ENCODE measurements at regions not wholly inside any gene's neighbourhood (a gene's known extent, or its start where the extent isn't known, plus 50 kb on each side); places are given as distances from the start of the nearest gene placed in this dataset.

GRCh38 chr3:22244761-22245521 is 493.9 kb upstream of the ZNF385D start (continued):
- TF ChIP-seq TFE3 (CRISPR knock-in tag; IDR thresholded peaks at IDR 0.05), result no peak
- TF ChIP-seq ZNF282 (CRISPR knock-in tag; IDR thresholded peaks at IDR 0.05), result no peak
- TF ChIP-seq, protein P1, sequence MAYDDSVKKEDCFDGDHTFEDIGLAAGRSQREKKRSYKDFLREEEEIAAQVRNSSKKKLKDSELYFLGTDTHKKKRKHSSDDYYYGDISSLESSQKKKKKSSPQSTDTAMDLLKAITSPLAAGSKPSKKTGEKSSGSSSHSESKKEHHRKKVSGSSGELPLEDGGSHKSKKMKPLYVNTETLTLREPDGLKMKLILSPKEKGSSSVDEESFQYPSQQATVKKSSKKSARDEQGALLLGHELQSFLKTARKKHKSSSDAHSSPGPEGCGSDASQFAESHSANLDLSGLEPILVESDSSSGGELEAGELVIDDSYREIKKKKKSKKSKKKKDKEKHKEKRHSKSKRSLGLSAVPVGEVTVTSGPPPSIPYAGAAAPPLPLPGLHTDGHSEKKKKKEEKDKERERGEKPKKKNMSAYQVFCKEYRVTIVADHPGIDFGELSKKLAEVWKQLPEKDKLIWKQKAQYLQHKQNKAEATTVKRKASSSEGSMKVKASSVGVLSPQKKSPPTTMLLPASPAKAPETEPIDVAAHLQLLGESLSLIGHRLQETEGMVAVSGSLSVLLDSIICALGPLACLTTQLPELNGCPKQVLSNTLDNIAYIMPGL (CRISPR knock-in tag; IDR thresholded peaks at IDR 0.05), result no peak
- TF ChIP-seq EP300 (IDR thresholded peaks at IDR 0.05; ENCODE audit: low read length), result no peak
- TF ChIP-seq SRSF9 (IDR thresholded peaks at IDR 0.05; ENCODE audit: borderline replicate concordance, low read depth, low read length), result no peak
- TF ChIP-seq RBM22 (IDR thresholded peaks at IDR 0.05; ENCODE audit: low read depth, low read length, poor library complexity, severe bottlenecking), result no peak
